HT1080 (cell line): ENCODE measurements at regions not wholly inside any gene's neighbourhood (a gene's known extent, or its start where the extent isn't known, plus 50 kb on each side); places are given as distances from the start of the nearest gene placed in this dataset.

Experiments
- DNase-seq: peaks from one replicate; pipeline ENCODE4 v3.0.0-alpha.2; 2015; ENCODE audit warnings: low read depth

- DNase-seq, result peak; percentile 12
These were observed 408.6 kb upstream of the FANCL start for GRCh38 chr2:58649756-58650155.

- no peak for DNase-seq
These were observed 403.9 kb upstream of the FANCL start for GRCh38 chr2:58645017-58645416.

GRCh38 chr2:58644451-58644850, 403.3 kb upstream of the FANCL start:
- DNase-seq, result no peak

- no peak for DNase-seq
These were observed 399.9 kb upstream of the FANCL start for GRCh38 chr2:58641001-58641400.

- DNase-seq, result no peak
These were observed 398.9 kb upstream of the FANCL start for GRCh38 chr2:58640042-58640441.

- peak; percentile 41 for DNase-seq
These were observed 397.2 kb upstream of the FANCL start for GRCh38 chr2:58638256-58638805.

GRCh38 chr2:58636872-58637271, 395.7 kb upstream of the FANCL start:
- DNase-seq, result no peak

- DNase-seq, result no peak
These were observed 394.8 kb upstream of the FANCL start for GRCh38 chr2:58635801-58636375.

- DNase-seq, result peak; percentile 55
These were observed 393.7 kb upstream of the FANCL start for GRCh38 chr2:58634653-58635370.

GRCh38 chr2:58633613-58634365, 392.7 kb upstream of the FANCL start:
- DNase-seq, result peak; percentile 68

- DNase-seq, result no peak
These were observed 390.9 kb upstream of the FANCL start for GRCh38 chr2:58631986-58632385.

GRCh38 chr2:58629545-58630119, 388.5 kb upstream of the FANCL start:
- no peak for DNase-seq

- DNase-seq, result no peak
These were observed 379.8 kb upstream of the FANCL start for GRCh38 chr2:58620896-58621295.

- DNase-seq, result peak; percentile 23
These were observed 379.0 kb upstream of the FANCL start for GRCh38 chr2:58620093-58620492.

- DNase-seq, result no peak
These were observed 375.8 kb upstream of the FANCL start for GRCh38 chr2:58616961-58617360.

GRCh38 chr2:58614219-58614618, 373.1 kb upstream of the FANCL start:
- DNase-seq, result no peak

- DNase-seq, result no peak
These were observed 371.8 kb upstream of the FANCL start for GRCh38 chr2:58612973-58613372.

GRCh38 chr2:58609326-58609725, 368.2 kb upstream of the FANCL start:
- no peak for DNase-seq

GRCh38 chr2:58608146-58608545, 367.0 kb upstream of the FANCL start:
- no peak for DNase-seq

GRCh38 chr2:58607448-58607847, 366.3 kb upstream of the FANCL start:
- no peak for DNase-seq

GRCh38 chr2:58606799-58607198, 365.7 kb upstream of the FANCL start:
- no peak for DNase-seq

- peak; percentile 8 for DNase-seq
These were observed 363.0 kb upstream of the FANCL start for GRCh38 chr2:58604096-58604495.
